ENCODE measurements at regions not wholly inside any gene's neighbourhood (a gene's known extent, or its start where the extent isn't known, plus 50 kb on each side); places are given as distances from the start of the nearest gene placed in this dataset.

DNA sequence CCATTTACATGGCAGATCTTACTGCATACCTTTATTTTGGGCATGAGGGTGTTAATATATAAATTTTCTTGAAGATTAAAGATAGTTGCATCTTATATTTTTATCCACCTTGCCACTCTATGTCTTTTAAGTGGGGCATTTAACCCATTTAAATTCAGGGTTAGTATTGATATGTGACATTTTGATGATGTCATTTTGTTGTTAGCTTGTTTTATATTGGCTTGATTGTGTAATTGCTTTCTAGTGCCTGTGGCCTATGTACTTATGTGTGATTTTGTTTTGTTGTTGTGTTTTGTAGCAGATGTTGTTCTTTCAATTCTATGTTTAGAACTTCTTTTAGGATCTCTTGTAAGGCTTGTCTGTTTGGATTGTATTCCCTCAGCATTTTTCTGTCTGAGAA is 939.9 kb upstream of the CDH9 start:
- H3K4me3 ChIP-seq (replicated peaks; ENCODE audit: low read depth, low read length) = no peak overlapping the region
- no peak for DNase-seq (ENCODE audit: low read depth)
- no peak for TF ChIP-seq CTCF (IDR thresholded peaks at IDR 0.05; ENCODE audit: low read length, missing control alignments)

GRCh38 chr5:27969157-27969556 is 930.8 kb upstream of the CDH9 start:
- no peak for TF ChIP-seq CTCF (IDR thresholded peaks at IDR 0.05; ENCODE audit: low read length, missing control alignments)

GRCh38 chr5:27963050-27963783 is 924.8 kb upstream of the CDH9 start:
- TF ChIP-seq CTCF (IDR thresholded peaks at IDR 0.05; ENCODE audit: low read length, missing control alignments) = no peak
- H3K4me3 ChIP-seq (replicated peaks; ENCODE audit: low read depth, low read length) = no peak overlapping the region
- no peak for DNase-seq (ENCODE audit: low read depth)

More at GRCh38 chr5:27969157-27969556, 930.8 kb upstream of the CDH9 start:
- DNase-seq (ENCODE audit: low read depth) = no peak
- no peak overlapping the region for H3K4me3 ChIP-seq (replicated peaks; ENCODE audit: low read depth, low read length)

- H3K4me3 ChIP-seq (replicated peaks; ENCODE audit: low read depth, low read length) = no peak overlapping the region
- DNase-seq (ENCODE audit: low read depth) = peak; percentile 84
- TF ChIP-seq CTCF (IDR thresholded peaks at IDR 0.05; ENCODE audit: low read length, missing control alignments) = no peak
Observed at GRCh38 chr5:27962198-27962597, 923.8 kb upstream of the CDH9 start.

DNA sequence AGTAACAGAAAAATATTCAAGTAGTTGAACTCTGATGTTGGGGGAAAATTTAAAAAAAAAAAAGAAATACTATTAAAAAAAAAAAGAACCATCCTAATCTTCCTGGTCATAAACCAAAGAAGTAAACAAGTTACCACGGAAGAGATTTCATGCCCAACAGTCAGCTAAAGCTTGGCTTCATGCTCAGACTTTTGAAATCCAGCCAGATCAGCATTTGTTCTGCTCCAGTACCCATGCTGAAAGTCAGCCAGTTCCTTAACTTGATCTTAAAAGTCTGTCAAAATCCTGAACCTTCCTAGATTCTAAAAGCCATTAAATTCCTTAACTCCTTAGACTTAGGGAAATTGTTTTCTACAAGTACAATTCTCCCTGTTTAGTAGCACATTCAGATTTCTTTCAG is 908.7 kb upstream of the CDH9 start:
- H3K4me3 ChIP-seq (replicated peaks; ENCODE audit: low read depth, low read length) = no peak overlapping the region
- TF ChIP-seq CTCF (IDR thresholded peaks at IDR 0.05; ENCODE audit: low read length, missing control alignments) = no peak
- no peak for DNase-seq (ENCODE audit: low read depth)

DNA sequence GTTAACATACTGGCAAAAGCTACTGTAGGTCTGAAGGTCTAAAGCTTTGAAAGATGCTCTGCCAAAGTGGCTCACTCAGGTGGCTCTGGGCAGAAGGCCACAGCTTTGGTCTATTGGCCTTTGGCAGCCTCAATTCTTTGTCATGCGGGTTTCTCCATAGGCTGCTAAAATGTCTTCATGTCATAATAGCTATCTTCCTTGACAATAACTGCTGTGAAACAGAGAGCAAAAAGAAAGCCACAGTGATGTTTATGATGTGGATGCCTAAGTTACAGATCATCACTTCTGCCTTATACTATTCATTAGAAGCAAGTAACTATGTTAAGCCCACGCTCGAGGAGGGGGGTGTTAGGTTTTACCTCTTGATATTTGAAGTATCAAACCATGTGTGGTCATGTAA is 906.1 kb upstream of the CDH9 start:
- no peak overlapping the region for H3K4me3 ChIP-seq (replicated peaks; ENCODE audit: low read depth, low read length)
- no peak for TF ChIP-seq CTCF (IDR thresholded peaks at IDR 0.05; ENCODE audit: low read length, missing control alignments)
- DNase-seq (ENCODE audit: low read depth) = no peak

- no peak for TF ChIP-seq CTCF (IDR thresholded peaks at IDR 0.05; ENCODE audit: low read length, missing control alignments)
- no peak overlapping the region for H3K4me3 ChIP-seq (replicated peaks; ENCODE audit: low read depth, low read length)
- no peak for DNase-seq (ENCODE audit: low read depth)
Observed at GRCh38 chr5:27938989-27939388, 900.6 kb upstream of the CDH9 start.

Data from fibroblast of pulmonary artery (primary cell).